IgD-negative memory B cell (primary cell): ENCODE measurements at regions not wholly inside any gene's neighbourhood (a gene's known extent, or its start where the extent isn't known, plus 50 kb on each side); places are given as distances from the start of the nearest gene placed in this dataset.
"Not testable (repeated sequence)": the region's sequence is repeated elsewhere in the genome, so short reads cannot be mapped to it uniquely, and the experiment has no call there.

ENCODE experiments used
- H3K27ac Mint-ChIP-seq, 3 donors: one replicate each; pipeline ENCODE4 v1.8.0; 2020 to 2022; ENCODE audit warnings: mild to moderate bottlenecking in 3 of 3, mixed read lengths in 3 of 3, moderate library complexity in 1 of 3
- H3K27me3 Mint-ChIP-seq: one replicate; pipeline ENCODE4 v1.8.0; 2021; ENCODE audit warnings: mixed read lengths
- H3K36me3 Mint-ChIP-seq: one replicate; pipeline ENCODE4 v1.8.0; 2020; ENCODE audit warnings: mild to moderate bottlenecking, mixed read lengths
- H3K4me1 Mint-ChIP-seq, 3 donors: one replicate each; pipeline ENCODE4 v1.8.0; 2020 to 2022; ENCODE audit warnings: mixed read lengths in 3 of 3, mild to moderate bottlenecking in 1 of 3
- H3K4me3 Mint-ChIP-seq, 4 donors: one replicate each; pipeline ENCODE4 v1.8.0; 2020 to 2022; ENCODE audit warnings: mild to moderate bottlenecking in 4 of 4, mixed read lengths in 4 of 4, moderate library complexity in 3 of 4
- H3K9me3 Mint-ChIP-seq, 3 donors: one replicate each; pipeline ENCODE4 v1.8.0; 2020 to 2021; ENCODE audit warnings: mixed read lengths in 3 of 3, mild to moderate bottlenecking in 1 of 3

GRCh38 chr1:228611707-228612106, 123.6 kb upstream of the RHOU start:
- H3K36me3 Mint-ChIP-seq, H3K9me3 Mint-ChIP-seq, H3K27me3 Mint-ChIP-seq, H3K4me1 Mint-ChIP-seq, H3K4me3 Mint-ChIP-seq, H3K27ac Mint-ChIP-seq: not testable (repeated sequence)

DNA sequence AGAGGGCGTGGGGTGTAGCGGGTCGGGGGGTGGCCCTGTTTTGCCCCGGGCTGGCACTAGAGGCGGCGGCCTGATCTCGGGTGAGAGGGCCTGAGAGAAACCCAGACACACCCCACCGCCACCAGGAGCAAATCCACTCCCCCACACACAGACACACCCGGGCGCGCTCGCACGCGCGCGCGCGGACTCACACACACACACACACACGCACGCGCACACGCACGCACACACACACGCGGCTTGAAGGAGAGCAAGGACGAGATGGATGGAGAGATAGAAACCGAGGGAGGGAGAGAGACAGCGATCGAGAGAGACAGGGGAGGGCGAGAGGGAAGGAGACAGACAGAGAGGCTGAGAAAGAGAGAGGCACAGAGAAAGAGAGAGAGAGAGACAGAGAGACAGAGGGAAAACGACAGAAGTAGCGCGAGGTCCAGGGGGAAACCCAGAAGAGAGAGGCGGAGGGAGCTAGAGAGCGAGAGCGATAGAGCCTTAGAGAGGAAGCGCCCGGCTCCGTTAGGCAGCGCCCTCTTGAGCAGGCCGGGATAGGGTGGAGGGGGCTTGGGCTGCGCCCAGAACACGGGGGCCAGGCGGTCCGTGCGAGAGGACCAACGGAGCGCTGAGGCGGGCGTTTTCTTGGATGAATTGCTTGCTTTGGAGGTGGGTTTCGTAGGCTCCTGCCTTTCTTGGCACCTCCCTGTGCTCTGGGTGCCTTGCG, 113.1 kb upstream of the RHOU start:
- not testable (repeated sequence) for H3K27me3 Mint-ChIP-seq, H3K4me1 Mint-ChIP-seq, H3K36me3 Mint-ChIP-seq, H3K9me3 Mint-ChIP-seq
- Mint-ChIP-seq H3K4me3 (peak overlapping the region in 2 of 4 donors; percentile 46 to 86), H3K27ac (peak overlapping the region in 1 of 3 donors; percentile 72)

GRCh38 chr1:228626481-228626880, 108.8 kb upstream of the RHOU start:
- H3K9me3 Mint-ChIP-seq, H3K27me3 Mint-ChIP-seq, H3K27ac Mint-ChIP-seq, H3K4me1 Mint-ChIP-seq, H3K36me3 Mint-ChIP-seq, H3K4me3 Mint-ChIP-seq: not testable (repeated sequence)

DNA sequence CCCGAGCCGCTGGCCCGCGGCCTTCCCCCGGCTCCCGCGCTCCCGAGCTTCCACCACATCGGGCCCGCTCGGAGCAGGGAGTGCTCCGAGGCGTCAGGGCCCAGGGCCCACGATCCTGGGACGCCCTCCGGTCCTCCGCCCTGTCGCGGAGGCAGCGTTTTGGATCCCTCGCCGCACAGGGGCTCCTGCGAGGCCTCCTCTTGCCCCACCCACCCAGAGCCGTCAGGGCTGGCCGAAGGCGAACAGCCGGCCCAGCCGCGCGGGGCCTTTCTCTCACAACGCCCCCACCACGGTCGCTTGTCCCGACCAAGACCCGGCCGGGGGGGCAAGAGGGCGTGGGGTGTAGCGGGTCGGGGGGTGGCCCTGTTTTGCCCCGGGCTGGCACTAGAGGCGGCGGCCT, 102.4 kb upstream of the RHOU start:
- not testable (repeated sequence) for H3K27ac Mint-ChIP-seq, H3K4me3 Mint-ChIP-seq, H3K36me3 Mint-ChIP-seq

DNA sequence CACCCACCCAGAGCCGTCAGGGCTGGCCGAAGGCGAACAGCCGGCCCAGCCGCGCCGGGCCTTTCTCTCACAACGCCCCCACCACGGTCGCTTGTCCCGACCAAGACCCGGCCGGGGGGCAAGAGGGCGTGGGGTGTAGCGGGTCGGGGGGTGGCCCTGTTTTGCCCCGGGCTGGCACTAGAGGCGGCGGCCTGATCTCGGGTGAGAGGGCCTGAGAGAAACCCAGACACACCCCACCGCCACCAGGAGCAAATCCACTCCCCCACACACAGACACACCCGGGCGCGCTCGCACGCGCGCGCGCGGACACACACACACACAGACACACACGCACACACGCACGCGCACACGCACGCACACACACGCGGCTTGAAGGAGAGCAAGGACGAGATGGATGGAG, 100.0 kb upstream of the RHOU start:
- H3K27ac Mint-ChIP-seq, H3K9me3 Mint-ChIP-seq, H3K4me3 Mint-ChIP-seq, H3K36me3 Mint-ChIP-seq, H3K4me1 Mint-ChIP-seq, H3K27me3 Mint-ChIP-seq: not testable (repeated sequence)

More for the DNA sequence above, 102.4 kb upstream of the RHOU start:
- H3K9me3 Mint-ChIP-seq, H3K27me3 Mint-ChIP-seq, H3K4me1 Mint-ChIP-seq: not testable (repeated sequence)

GRCh38 chr1:228637529-228637928, 97.8 kb upstream of the RHOU start:
- not testable (repeated sequence) for H3K36me3 Mint-ChIP-seq, H3K9me3 Mint-ChIP-seq, H3K4me3 Mint-ChIP-seq, H3K27me3 Mint-ChIP-seq, H3K27ac Mint-ChIP-seq, H3K4me1 Mint-ChIP-seq

DNA sequence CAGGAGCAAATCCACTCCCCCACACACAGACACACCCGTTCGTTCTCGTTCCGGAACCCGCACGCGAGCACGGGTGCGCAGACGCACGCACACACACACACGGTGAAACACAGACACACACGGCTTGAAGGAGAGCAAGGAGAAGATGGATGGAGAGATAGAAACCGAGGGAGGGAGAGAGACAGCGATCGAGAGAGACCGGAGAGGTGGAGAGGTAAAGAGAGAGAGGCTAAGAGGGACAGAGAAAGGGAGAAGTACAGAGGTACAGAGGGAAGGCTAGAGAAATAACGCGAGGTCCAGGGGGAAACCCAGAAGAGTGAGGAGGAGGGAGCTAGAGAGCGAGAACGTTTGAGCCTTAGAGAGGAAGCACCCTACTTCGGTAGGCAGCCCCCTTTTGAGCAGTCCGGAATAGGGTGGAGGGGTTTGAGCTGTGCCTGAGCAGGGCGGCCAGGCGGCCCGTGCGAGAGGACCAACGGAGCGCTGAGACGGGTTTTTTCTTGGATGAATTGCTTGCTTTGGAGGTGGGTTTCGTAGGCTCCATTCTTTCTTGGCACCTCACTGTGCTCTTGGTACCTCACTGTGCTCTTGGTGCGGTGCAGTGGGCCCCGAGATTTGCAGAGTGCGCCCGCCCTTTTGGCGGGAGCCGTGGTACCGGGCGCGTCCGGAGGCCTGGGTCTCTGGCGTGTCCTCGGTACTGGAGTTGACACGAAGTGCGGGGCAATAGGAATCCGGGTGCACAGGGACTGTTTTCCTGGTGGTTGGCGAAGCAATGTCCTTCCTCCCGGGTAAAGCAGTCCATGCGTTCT, 88.4 kb upstream of the RHOU start:
- Mint-ChIP-seq H3K9me3 (peaks cover 0 to 10% (median 0%) of the 10 kb centered on the region in 3 donors), H3K4me3 (peak overlapping the region; percentile 78 to 95 (median 90)), H3K4me1 (peaks cover 10 to 19% (median 11%) of the 10 kb centered on the region in 3 donors), H3K27me3 (peaks cover 31% of the 10 kb centered on the region), H3K27ac (peak overlapping the region; percentile 68 to 91 (median 87)), H3K36me3 (no peaks in the 10 kb centered on the region)

- Mint-ChIP-seq H3K4me3 (peak overlapping the region; percentile 78 to 95 (median 90)), H3K4me1 (peaks cover 10 to 19% (median 14%) of the 10 kb centered on the region in 3 donors), H3K36me3 (no peaks in the 10 kb centered on the region), H3K27ac (peak overlapping the region in 2 of 3 donors; percentile 87 to 91), H3K27me3 (peaks cover 35% of the 10 kb centered on the region), H3K9me3 (peaks cover 0 to 10% (median 0%) of the 10 kb centered on the region in 3 donors)
Observed at GRCh38 chr1:228647523-228648444, 87.5 kb upstream of the RHOU start.

DNA sequence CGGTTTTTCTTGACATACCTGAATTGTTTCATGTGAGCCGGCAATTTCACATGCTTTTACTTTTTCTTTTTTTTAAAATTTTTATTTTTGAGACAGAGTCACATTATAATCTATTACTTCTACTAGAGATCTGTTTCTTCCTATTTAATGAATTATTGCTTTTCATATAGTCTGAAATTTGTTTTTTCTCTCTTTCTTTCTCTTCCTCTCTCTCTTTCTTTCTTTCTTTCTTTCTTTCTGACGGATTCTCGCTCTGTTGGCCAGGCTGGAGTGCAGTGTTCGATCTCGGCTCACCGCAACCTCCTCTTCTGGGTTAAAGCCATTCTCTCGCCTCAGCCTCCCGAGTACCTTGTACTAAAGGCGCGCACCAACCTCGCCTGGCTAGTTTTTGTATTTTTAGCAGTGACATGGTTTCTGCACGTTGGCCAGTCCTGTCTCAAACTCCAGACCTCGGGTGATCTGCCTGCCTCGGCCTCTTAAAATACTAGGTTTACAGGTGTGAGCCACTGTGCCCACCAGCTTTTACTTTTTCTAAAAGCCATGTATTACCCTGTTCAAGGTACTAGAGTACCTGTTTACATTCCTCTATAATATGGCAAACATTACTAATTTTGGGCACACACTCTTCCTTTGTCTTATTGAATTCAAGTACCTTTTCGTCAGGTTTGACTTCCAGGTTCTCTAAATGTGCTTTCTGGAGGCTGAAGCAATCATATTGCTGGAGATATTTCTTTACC, 86.5 kb upstream of the RHOU start:
- Mint-ChIP-seq H3K4me3 (peak overlapping the region; percentile 50 to 88 (median 80)), H3K9me3 (peaks cover 0 to 10% (median 0%) of the 10 kb centered on the region in 3 donors), H3K4me1 (peaks cover 10 to 19% (median 14%) of the 10 kb centered on the region in 3 donors), H3K27ac (peak overlapping the region in 1 of 3 donors; percentile 91), H3K36me3 (no peaks in the 10 kb centered on the region), H3K27me3 (peaks cover 35% of the 10 kb centered on the region)

GRCh38 chr1:228650141-228650540, 85.1 kb upstream of the RHOU start:
- Mint-ChIP-seq H3K4me1 (peaks cover 10 to 19% (median 14%) of the 10 kb centered on the region in 3 donors), H3K36me3 (no peaks in the 10 kb centered on the region), H3K27me3 (peaks cover 35% of the 10 kb centered on the region), H3K4me3 (peak overlapping the region in 1 of 4 donors; percentile 78), H3K9me3 (peaks cover 0 to 10% (median 0%) of the 10 kb centered on the region in 3 donors), H3K27ac (no peak overlapping the region)

DNA sequence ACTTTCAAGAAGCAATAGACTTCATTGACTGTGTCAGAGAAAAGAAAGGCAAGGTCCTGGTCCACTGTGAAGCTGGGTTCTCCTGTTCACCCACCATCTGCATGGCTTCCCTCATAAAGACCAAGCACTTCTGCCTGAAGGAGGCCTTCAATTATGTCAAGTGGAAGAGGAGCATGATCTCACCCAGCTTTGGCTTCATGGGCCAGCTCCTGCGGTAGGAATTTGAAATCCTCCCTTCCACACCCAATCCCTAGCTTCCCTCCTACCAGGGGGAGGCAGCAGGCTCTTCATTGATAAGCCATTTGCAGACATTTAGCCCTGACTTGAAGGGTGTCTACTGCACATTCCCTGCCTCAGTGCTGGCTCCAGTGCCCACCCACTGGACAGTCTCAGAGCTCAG, 84.3 kb upstream of the RHOU start:
- Mint-ChIP-seq H3K36me3 (no peaks in the 10 kb centered on the region), H3K27me3 (peaks cover 39% of the 10 kb centered on the region)

DNA sequence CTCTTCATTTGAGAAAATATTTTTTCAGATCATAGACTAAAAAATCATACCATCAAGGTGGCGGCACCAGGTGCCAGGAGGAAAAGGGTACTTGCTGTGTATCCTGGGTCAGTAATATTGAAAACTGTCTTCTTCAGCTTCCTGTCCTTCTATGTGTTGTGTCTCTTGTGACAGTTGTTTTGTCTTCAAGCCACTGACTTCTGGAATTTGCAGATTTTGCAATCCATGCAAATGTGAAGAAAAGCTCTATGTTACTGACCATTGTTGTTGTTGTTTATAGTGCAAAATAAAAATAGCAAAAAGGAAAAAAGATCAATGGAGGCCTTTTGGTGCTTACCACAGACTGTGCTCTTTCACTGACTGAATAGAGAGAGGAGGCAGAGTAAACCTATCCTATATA, 83.2 kb upstream of the RHOU start:
- H3K36me3 Mint-ChIP-seq = no peaks in the 10 kb centered on the region
- H3K4me1 Mint-ChIP-seq = peaks cover 5 to 14% (median 8%) of the 10 kb centered on the region in 3 donors
- H3K9me3 Mint-ChIP-seq = peaks cover 0 to 5% (median 0%) of the 10 kb centered on the region in 3 donors
- H3K4me3 Mint-ChIP-seq = peak overlapping the region in 1 of 4 donors; percentile 76
- H3K27me3 Mint-ChIP-seq = peaks cover 33% of the 10 kb centered on the region
- peak overlapping the region in 2 of 3 donors; percentile 39 to 86 for H3K27ac Mint-ChIP-seq

More for the DNA sequence above, 84.3 kb upstream of the RHOU start:
- H3K27ac Mint-ChIP-seq = peak overlapping the region in 1 of 3 donors; percentile 57
- H3K4me1 Mint-ChIP-seq = peaks cover 10 to 19% (median 14%) of the 10 kb centered on the region in 3 donors
- peaks cover 0 to 10% (median 0%) of the 10 kb centered on the region in 3 donors for H3K9me3 Mint-ChIP-seq
- H3K4me3 Mint-ChIP-seq = peak overlapping the region in 1 of 4 donors; percentile 29

- not testable (repeated sequence) for H3K9me3 Mint-ChIP-seq, H3K4me1 Mint-ChIP-seq, H3K4me3 Mint-ChIP-seq, H3K27ac Mint-ChIP-seq, H3K36me3 Mint-ChIP-seq
- H3K27me3 Mint-ChIP-seq = peaks cover 24% of the 10 kb centered on the region
Observed at GRCh38 chr1:228653057-228653456, 82.2 kb upstream of the RHOU start.

GRCh38 chr1:228653748-228654147, 81.5 kb upstream of the RHOU start:
- peaks cover 18% of the 10 kb centered on the region for H3K27me3 Mint-ChIP-seq
- peak overlapping the region in 1 of 4 donors; percentile 4 for H3K4me3 Mint-ChIP-seq
- H3K27ac Mint-ChIP-seq = no peak overlapping the region
- no peaks in the 10 kb centered on the region for H3K36me3 Mint-ChIP-seq
- H3K4me1 Mint-ChIP-seq = peaks cover 0 to 6% (median 3%) of the 10 kb centered on the region in 3 donors
- peaks cover 0 to 2% (median 0%) of the 10 kb centered on the region in 3 donors for H3K9me3 Mint-ChIP-seq
